ENCODE measurements at regions not wholly inside any gene's neighbourhood (a gene's known extent, or its start where the extent isn't known, plus 50 kb on each side); places are given as distances from the start of the nearest gene placed in this dataset.

DNA sequence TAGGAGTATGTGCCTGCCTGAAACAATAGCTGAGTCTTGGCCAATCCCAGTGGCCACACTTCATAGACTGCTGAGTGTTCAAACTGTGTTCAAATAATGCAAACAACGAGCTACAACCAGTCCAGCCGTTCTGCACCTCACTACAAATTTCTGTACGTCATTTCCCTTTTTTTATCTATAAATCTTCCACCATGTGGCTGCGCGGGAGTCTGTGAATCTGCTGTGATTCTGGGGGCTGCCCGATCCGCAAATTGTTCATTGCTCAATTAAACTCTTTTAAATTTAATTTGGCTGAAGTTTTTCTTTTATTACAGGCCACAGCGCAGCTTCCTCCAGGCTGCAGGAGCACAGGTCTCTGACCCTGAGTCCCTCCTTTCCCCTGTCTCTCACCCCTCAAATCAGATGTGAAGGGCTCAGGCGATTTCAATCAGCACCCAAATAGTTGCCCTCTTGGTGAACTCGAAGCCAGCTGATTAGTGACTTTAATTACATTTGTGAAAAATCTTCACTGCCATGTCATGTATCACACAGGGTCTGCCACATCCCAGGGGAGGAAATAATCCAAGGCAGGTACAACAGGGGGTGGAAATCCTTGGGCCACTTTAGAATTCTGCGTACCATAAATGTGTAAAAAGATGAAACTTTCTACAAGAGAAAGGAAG, 145.6 kb downstream of the NDUFA10 start:
- ATAC-seq (ENCODE audit: low FRiP score) (no peak), DNase-seq (ENCODE audit: low spot score) (no peak)
- TF ChIP-seq, protein P1, sequence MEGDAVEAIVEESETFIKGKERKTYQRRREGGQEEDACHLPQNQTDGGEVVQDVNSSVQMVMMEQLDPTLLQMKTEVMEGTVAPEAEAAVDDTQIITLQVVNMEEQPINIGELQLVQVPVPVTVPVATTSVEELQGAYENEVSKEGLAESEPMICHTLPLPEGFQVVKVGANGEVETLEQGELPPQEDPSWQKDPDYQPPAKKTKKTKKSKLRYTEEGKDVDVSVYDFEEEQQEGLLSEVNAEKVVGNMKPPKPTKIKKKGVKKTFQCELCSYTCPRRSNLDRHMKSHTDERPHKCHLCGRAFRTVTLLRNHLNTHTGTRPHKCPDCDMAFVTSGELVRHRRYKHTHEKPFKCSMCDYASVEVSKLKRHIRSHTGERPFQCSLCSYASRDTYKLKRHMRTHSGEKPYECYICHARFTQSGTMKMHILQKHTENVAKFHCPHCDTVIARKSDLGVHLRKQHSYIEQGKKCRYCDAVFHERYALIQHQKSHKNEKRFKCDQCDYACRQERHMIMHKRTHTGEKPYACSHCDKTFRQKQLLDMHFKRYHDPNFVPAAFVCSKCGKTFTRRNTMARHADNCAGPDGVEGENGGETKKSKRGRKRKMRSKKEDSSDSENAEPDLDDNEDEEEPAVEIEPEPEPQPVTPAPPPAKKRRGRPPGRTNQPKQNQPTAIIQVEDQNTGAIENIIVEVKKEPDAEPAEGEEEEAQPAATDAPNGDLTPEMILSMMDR (IDR thresholded peaks at IDR 0.05), result no peak

DNA sequence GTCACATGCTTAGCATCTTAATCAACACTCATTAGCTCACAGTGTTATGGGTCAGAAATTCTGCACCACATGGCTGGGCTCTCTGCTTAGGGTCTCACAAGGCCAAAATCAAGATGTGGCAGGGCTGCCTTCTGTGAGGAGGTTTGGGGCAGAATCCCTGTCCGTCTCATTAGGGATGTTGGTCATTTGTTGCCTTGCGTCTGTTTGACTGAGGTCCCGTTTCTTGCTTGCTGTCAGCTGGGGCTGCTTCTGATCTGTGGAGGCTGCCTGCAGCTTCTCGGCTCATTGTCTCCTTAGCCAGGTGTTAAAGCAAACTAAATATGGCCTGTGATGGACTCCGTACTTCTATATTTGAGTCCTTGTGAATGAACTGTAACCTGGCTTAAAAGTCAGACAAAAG, 146.5 kb downstream of the NDUFA10 start:
- DNase-seq (ENCODE audit: low spot score) (no peak), ATAC-seq (ENCODE audit: low FRiP score) (no peak)

DNA sequence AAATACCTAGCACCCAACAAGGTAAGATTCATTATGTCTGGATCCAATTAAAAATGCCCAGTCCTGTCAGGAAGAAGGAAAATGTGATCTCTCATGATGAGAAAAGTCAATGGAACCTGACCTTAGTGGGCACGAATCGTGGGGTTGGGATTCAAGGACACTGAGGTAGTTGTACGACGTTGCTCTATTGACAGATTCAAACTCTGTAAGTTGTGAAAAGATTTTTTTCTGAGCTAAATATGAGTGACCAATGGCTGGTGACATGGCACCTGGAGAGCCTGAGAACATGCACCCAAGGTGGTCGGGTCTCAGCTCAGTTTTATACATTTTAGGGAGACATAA, 148.2 kb downstream of the NDUFA10 start:
- ATAC-seq (ENCODE audit: low FRiP score) (no peak), DNase-seq (ENCODE audit: low spot score) (no peak)
- TF ChIP-seq, protein P1 (IDR thresholded peaks at IDR 0.05), result no peak

More for the DNA sequence above, 146.5 kb downstream of the NDUFA10 start:
- TF ChIP-seq, protein P1 (IDR thresholded peaks at IDR 0.05), result no peak

- DNase-seq (ENCODE audit: low spot score) (no peak), ATAC-seq (ENCODE audit: low FRiP score) (no peak)
- TF ChIP-seq, protein P1 (IDR thresholded peaks at IDR 0.05), result no peak
Measured at GRCh38 chr2:239876271-239876947, 148.7 kb downstream of the NDUFA10 start.

DNA sequence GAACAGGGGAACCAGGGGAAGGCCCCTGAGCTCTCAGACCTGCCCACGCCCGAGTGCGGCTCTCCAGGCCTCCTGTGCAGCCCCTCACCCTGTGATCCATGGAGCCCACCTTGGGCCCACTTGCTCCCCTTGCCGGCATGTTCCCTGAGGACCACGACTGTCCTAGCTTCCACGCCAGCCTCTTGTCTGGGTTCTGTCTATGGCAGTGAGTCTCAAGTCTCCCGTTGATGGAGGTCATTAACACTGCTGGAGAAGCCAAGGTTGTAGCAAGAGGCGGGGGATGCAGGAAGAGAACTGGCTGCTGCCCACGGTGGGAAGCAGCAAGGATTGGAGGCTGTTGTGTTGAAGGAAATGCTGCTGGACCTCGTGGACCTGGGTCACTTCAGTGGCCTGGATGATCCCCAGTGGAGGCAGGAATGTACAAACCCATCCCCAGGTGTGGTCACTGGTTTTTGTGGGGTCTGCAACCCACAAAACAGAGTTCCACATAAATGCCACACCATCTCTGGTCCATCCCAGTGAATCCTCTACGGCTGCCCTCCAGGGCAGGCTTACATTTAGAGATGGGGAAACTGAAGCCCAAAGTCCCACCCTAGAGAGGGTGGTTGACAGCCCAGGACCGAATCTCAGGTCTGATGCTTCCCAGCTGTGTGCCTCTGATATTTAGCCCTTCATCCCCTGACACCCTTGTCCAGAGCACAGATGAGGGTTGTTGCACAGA, 150.3 kb downstream of the NDUFA10 start:
- ATAC-seq (ENCODE audit: low FRiP score) (no peak), DNase-seq (ENCODE audit: low spot score) (no peak)
- TF ChIP-seq, protein P1 (IDR thresholded peaks at IDR 0.05), result no peak

- DNase-seq (ENCODE audit: low spot score) (no peak), ATAC-seq (ENCODE audit: low FRiP score) (no peak)
- TF ChIP-seq, protein P1 (IDR thresholded peaks at IDR 0.05), result no peak
Measured at GRCh38 chr2:239873656-239874635, 151.2 kb downstream of the NDUFA10 start.

All from omental fat pad (tissue), 3 donors.